ENCODE measurements at regions not wholly inside any gene's neighbourhood (a gene's known extent, or its start where the extent isn't known, plus 50 kb on each side); places are given as distances from the start of the nearest gene placed in this dataset.

DNA sequence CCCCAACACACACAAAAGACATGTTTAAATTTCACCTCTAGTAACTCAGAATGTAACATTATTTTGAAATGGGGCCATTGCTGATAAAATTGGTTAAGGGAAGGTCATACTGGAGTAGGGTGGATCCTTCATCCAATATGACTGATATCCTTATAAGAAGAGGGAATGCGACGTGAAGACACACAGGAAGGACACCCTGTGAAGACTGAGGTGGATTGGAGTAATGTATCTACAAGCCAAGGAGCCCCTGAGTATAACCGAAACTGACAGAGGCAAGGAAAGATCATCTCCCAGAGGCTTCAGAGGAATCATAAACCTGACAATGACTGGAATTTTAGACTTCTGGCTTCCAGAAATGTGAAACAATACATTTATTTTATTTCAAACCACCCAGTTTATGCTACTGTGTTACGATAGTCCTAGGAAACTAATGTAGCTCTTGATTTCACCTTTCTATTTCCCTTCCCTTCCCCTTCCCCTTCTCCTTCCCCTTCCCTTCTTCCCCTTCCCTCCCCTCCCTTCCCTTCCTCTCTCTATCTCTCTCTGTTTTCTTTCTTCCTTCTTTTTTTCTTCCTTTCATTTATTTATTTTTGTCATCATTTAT is 1775.4 kb downstream of the LRRC4C start:
- no peak overlapping the region for H3K4me3 ChIP-seq (replicated peaks in 1 of 3)
- intact Hi-C loops (cut with DNase I), result no loop called here
- no peaks in the 10 kb centered on the region for H3K27me3 ChIP-seq
- no peaks in the 10 kb centered on the region for H3K9me3 ChIP-seq
- H3K4me1 ChIP-seq, result no peaks in the 10 kb centered on the region
- no peaks in the 10 kb centered on the region for H3K36me3 ChIP-seq
- 88 to 91% methylated on average over 4 of the region's 4 CpGs for WGBS, 2 donors
- no peak for TF ChIP-seq POLR2A (IDR thresholded peaks at IDR 0.05)
- TF ChIP-seq, protein P1, sequence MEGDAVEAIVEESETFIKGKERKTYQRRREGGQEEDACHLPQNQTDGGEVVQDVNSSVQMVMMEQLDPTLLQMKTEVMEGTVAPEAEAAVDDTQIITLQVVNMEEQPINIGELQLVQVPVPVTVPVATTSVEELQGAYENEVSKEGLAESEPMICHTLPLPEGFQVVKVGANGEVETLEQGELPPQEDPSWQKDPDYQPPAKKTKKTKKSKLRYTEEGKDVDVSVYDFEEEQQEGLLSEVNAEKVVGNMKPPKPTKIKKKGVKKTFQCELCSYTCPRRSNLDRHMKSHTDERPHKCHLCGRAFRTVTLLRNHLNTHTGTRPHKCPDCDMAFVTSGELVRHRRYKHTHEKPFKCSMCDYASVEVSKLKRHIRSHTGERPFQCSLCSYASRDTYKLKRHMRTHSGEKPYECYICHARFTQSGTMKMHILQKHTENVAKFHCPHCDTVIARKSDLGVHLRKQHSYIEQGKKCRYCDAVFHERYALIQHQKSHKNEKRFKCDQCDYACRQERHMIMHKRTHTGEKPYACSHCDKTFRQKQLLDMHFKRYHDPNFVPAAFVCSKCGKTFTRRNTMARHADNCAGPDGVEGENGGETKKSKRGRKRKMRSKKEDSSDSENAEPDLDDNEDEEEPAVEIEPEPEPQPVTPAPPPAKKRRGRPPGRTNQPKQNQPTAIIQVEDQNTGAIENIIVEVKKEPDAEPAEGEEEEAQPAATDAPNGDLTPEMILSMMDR (IDR thresholded peaks at IDR 0.05), result no peak
- no peak overlapping the region for H3K27ac ChIP-seq
- DNase-seq, result no peak

DNA sequence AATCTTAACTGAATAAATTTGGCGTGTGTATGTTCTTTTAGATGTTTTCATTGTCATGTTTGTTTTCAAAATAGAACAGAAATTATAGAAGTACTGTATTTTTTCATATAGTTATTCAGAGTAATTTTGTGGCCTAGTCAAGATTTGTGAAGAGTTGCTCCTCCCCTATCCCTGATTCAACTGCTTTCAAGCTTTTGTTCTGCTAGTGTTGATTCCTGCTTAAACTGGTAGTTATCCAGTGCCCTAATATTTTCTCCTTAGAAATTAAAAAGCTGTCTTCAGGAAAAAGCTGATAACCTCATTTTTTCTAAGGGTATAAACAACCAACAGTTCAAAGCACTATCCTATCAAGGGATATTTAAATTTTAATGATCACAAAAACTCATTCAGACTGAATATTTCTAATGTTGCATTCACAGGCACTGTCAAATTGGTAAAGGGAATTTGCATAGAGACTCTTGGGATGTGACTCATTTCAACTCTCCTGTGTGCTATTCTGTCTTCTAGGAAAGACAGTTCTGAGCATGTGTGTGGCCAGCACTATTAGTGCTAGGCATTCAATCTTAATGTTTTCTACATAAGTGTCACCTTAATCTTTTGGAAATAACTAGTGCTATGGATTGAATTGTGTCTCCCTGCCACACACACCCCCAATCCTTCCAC is 1776.0 kb downstream of the LRRC4C start:
- Histone ChIP-seq H3K4me3 (replicated peaks in 1 of 3) (no peak overlapping the region), H3K36me3 (no peaks in the 10 kb centered on the region), H3K9me3 (no peaks in the 10 kb centered on the region), H3K4me1 (no peaks in the 10 kb centered on the region), H3K27ac (no peak overlapping the region), H3K27me3 (no peaks in the 10 kb centered on the region)
- TF ChIP-seq POLR2A (IDR thresholded peaks at IDR 0.05), result no peak
- TF ChIP-seq, protein P1 (IDR thresholded peaks at IDR 0.05), result no peak
- 75 to 82% methylated on average over 1 of the region's 1 CpG for WGBS, 2 donors
- intact Hi-C loops (cut with DNase I), result no loop called here
- DNase-seq, result no peak

DNA sequence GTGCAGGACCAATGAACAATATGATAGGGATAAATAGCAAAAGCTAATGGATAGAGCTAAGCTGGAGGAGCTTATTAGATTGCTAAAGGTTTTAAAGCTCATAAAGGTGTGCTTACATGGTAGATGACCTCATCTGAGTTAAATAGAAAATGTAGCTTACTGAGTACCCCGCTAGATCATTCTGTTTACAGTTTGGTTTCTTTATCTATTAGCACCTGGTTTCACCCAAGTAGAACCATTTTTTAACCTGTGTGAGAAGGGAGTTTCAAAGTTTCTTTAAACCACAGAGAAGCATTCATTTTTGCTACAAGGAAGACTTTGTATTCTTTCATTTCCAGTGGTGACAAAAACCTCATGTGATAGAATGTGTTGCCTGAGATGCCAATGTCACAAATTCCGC is 1778.0 kb downstream of the LRRC4C start:
- 70 to 95% methylated on average over 2 of the region's 2 CpGs for WGBS, 2 donors
- intact Hi-C loops (cut with DNase I), result no loop called here

DNA sequence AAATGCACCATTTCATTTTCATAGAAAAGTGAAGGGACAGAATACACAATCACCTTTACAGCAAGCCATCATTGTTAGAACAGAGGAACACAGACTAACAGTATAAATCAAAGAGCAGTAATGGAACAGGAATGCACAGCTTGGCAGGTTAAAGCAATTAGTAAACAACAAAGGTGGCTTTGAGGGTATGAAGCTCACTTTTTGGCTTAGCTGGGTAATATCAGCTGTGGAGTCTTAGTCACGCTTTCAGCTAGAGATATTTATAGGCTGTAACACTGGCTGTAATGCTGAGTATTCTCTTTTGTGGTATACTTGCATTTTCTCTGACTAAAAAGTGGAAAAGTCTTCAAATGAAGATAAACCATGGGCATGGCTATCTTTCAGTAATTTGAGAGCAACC is 1780.5 kb downstream of the LRRC4C start:
- DNase-seq, result no peak
- Histone ChIP-seq H3K27me3 (no peaks in the 10 kb centered on the region), H3K4me1 (no peaks in the 10 kb centered on the region), H3K9me3 (no peaks in the 10 kb centered on the region), H3K27ac (no peak overlapping the region), H3K4me3 (replicated peaks in 1 of 3) (no peak overlapping the region), H3K36me3 (no peaks in the 10 kb centered on the region)
- WGBS, 2 donors, result 71 to 89% methylated on average over 1 of the region's 1 CpG
- intact Hi-C loops (cut with DNase I), result no loop called here
- TF ChIP-seq POLR2A (IDR thresholded peaks at IDR 0.05), result no peak
- TF ChIP-seq, protein P1 (IDR thresholded peaks at IDR 0.05), result no peak

More for the DNA sequence above, 1778.0 kb downstream of the LRRC4C start:
- H3K9me3 ChIP-seq, result no peaks in the 10 kb centered on the region
- TF ChIP-seq POLR2A (IDR thresholded peaks at IDR 0.05), result no peak
- TF ChIP-seq, protein P1 (IDR thresholded peaks at IDR 0.05), result no peak
- no peaks in the 10 kb centered on the region for H3K27me3 ChIP-seq
- no peak overlapping the region for H3K27ac ChIP-seq
- no peaks in the 10 kb centered on the region for H3K36me3 ChIP-seq
- H3K4me3 ChIP-seq (replicated peaks in 1 of 3), result no peak overlapping the region
- no peaks in the 10 kb centered on the region for H3K4me1 ChIP-seq
- DNase-seq, result no peak

DNA sequence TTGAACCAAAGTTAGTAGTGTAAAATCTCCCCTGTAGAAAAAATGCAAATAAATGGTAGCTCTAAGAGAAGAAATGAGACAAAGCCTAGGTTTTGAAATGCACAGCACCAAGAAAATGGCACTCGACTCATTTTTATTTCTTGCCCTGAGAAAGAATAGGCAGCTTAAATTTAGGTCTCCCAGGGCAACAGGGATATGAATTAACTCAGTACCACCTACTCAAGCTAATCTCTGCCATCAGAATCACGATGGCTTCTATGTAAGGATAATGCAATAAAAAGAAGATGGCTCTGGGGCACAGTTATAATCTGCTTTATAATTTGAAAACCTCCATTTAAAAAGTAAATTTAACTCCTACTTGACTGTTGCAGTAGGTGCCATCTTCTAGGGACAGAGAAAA is 1784.3 kb downstream of the LRRC4C start:
- DNase-seq, result no peak
- WGBS, 2 donors, result 79 to 87% methylated on average over 2 of the region's 2 CpGs
- H3K4me3 ChIP-seq (replicated peaks in 1 of 3), result no peak overlapping the region
- intact Hi-C loops (cut with DNase I), result no loop called here
- no peaks in the 10 kb centered on the region for H3K36me3 ChIP-seq
- no peaks in the 10 kb centered on the region for H3K27me3 ChIP-seq
- no peak overlapping the region for H3K27ac ChIP-seq
- TF ChIP-seq POLR2A (IDR thresholded peaks at IDR 0.05), result no peak
- TF ChIP-seq, protein P1 (IDR thresholded peaks at IDR 0.05), result no peak
- H3K9me3 ChIP-seq, result no peaks in the 10 kb centered on the region
- H3K4me1 ChIP-seq, result no peaks in the 10 kb centered on the region

Measured in thyroid gland (tissue), 4 donors.